ENCODE measurements at regions not wholly inside any gene's neighbourhood (a gene's known extent, or its start where the extent isn't known, plus 50 kb on each side); places are given as distances from the start of the nearest gene placed in this dataset.

DNA sequence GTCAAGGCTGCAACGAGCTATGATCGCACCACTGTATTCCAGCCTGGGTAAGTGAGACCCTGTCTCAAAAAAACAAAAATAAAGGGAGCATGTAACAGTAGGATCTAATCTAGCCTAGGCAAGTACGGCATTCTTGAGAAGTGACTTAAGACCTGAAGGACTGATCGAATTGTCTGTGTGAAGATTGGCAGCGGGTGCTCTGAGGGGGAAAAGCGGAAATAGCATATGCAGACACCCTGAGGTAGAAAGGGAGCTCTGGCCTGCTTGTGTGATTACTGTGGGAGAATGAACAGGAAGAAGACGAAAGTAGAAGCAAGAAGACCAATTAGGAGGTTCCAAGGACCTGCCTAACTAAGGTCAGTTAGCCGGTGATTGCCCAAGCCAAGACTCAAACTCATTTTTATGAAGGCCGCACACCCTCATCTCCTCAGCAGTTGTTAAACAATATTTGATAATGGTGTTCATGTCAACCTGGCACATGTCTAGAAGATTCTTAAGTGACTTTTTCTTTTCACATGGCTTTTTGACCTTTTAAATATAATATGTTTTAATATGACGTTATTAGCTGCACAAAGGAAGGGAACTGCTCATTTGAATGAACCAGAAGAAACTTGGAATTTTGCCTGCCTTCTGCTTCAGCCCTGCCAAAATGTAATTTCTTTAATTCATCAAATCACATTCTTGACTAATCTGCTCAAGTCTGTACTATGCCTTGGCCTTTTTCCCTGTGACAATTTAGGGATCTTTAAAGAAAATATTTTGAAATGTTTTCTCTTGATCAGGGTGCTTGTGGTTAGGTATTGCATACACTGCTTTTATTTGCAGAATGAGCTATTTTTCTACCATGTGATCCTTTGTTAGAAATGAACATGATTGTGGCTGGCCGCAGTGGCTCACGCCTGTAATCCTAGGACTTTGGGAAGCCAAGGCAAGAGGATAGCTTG is 289.2 kb upstream of the DMRT1 start:
- DNase-seq (ENCODE audit: low read depth, low spot score) = no peak

DNA sequence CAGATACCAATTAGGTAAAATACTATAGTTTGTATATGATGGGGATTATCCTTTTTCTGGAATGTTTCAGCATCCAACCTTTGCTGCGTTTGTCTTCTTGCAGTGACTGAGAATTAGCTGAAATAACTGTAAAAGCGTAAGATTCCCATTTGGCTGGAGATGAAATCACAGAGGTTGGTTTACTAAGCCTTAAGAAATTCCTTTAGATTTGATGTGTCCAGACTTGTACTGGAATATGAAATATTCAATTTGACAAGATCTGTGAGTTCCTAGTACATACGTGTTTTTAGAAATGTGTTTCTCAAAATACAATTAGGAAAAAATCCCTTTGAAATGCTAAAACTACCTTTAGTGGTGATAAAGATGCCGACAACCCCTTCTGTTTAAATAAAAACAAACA is 286.0 kb upstream of the DMRT1 start:
- DNase-seq (ENCODE audit: low read depth, low spot score) = no peak

DNA sequence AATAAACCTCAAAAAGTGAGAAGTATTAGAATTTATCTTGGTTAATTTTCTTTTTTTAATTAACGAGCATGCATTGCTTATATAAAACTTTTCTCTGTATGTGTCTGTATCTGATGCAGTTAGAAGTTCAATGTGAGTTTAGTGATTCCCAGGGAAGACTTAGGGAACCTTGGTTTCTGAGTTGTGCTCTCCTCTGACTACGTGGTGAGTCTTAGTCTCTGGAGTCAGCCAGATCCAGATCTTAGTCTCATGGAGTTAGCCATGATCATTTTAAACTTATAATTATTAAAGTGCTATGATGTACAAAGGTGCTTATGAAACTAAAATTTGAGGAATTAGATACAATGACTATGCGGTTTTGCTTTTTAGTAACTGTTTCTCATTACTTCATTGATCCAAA is 285.3 kb upstream of the DMRT1 start:
- DNase-seq (ENCODE audit: low read depth, low spot score) = no peak

DNA sequence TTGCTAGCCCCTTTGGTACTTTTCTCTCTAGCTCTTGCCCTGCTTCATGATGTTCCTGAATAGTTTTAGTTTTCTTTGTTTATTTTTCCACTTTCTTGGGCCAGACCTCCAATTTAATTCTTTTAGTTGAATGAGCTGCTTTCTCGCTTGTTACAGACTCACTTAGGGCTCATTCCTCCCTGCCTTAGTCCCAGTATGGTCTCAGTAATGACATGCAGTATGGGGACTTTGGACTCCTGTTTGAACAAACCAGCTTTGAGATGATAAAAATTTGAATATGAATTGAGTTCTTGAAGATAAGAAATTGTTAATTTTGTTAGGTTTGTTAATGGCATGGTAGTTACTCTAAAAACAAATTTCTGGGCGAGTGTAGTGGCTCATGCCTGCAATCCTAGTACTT is 284.8 kb upstream of the DMRT1 start:
- DNase-seq (ENCODE audit: low read depth, low spot score) = no peak

DNA sequence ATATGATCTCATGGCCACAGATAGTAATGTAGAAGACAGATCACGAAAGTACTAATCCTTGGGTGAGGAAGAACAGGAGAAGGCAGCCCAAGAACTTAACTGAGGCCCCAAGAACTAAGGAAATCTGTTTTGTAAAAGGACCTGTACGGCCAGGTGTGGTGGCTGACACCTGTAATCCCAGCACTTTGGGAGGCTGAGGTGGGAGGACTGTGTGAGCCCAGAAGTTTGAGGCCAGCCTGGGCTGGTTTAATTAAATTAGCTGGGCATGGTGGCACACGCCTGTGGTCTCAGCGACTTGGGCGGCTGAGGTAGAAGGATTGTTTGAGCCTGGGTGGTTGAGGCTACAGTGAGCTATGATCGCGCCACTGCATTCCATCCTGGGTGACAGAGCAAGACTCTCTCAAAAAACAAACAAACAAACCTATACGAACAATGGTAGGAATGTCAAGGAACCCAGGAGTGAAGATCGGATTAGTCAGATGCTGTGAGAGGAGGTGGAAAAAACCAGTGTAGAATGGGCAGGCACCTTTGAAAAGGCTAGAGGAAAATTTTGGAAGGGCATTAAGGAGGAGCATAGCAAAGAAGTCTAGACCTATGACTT is 283.8 kb upstream of the DMRT1 start:
- DNase-seq (ENCODE audit: low read depth, low spot score) = no peak

DNA sequence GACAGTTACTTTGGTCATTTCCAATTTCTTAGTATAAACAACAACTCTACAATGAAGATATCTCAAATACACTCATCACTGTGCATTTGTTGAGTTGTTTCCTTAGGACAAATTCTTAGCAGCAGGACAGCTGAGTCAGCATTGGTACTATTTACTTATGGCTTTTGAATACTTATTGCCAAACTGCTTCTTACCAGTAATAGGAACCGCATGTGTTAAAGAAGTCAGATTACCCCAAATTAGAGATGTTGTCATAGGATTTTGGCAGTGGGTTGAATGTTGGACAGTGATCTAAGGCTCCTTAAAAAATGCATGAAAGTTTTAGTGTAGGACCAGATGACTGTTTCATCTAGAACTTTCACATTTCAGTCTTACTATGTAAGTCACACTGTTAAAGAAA is 280.1 kb upstream of the DMRT1 start:
- no peak for DNase-seq (ENCODE audit: low read depth, low spot score)

DNA sequence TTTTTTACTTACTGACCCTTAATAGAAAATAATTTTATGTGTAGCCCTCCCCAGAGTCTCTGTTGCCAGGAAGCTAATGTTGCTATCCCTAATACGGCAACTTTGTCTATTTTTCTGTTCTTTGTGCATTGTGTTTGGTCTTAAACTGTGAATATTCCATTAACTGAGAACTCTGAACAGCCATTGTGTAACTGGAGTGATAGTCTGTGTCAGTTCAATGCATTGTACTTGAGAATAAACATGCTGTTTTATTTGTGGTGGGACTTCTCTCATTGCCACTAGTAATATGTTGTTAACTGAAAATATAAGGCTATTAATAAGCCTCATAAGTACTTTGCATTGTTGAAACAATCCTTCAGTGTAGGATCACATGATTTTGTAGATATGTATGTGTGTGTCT is 278.3 kb upstream of the DMRT1 start:
- no peak for DNase-seq (ENCODE audit: low read depth, low spot score)

DNA sequence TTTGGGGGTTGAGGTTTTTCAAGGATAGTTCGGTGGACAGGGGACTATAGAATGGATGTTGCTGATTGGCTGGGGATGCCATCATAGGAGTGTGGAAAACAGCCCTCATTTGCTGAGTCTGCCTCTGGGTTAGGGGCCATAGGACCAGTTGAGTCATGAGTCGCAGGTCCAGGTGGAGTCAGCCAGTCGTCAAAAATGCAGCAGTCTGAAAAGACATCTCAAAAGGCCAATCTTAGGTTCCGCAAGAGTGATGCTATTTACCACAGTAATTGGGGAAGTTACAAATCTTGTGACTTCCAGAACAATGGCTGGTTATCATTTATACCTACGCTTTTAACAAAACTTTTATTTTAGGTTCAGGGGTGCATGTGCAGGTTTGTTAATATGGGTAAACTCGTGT is 276.0 kb upstream of the DMRT1 start:
- no peak for DNase-seq (ENCODE audit: low read depth, low spot score)

DNA sequence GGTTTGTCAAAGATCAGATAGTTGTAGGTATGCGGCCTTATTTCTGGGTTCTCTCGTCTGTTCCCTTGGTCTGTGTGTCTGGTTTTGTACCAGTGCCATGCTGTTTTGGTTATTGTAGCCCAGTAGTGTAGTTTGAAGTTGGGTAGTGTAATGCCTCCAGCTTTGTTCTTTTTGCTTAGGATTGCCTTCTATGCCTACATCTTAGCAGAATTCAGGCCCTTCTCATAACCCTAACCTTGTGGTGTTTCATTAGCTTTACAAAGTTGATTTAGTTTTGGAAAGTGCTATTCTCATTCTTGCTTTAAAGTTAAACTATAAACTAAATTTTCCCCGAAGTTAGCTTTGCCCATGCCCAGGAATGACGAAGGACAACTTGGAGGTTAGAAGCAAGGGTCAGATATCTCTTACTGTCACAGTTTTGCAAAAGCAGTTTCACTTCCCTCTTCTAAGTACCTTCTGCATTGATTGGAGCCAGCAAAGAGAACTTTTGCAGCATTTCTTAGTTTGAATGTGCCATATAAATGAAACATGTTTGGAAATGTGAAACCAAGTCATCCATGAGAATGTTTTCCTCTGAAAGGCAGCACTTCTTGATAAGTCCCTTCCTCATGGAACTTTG is 274.3 kb upstream of the DMRT1 start:
- DNase-seq (ENCODE audit: low read depth, low spot score) = no peak

DNA sequence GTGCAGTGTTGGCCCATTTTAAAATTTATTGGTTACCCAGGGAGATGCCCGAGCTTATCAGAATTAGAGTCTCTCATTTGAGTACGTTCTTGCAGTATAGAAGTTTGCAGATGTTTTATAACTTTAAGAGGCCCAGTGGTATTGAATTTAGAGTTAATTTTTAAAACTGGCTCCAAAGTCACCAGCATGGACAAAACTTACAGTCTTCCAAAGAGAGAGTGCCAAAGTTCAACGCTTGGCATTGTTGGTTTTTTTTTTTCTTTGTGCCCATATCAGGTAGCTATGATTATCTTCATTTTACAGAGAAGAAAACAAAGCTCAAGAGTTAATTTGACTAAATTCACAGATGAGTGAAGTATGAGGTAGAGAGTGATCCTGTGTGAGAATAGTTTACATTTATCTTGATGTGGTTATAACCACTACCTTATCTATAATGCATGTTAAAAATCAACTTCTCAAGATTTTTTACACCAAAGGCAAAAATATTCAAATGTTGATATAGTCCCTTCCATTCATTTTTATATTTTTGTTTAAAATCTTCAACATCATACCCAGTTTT is 273.7 kb upstream of the DMRT1 start:
- no peak for DNase-seq (ENCODE audit: low read depth, low spot score)

DNA sequence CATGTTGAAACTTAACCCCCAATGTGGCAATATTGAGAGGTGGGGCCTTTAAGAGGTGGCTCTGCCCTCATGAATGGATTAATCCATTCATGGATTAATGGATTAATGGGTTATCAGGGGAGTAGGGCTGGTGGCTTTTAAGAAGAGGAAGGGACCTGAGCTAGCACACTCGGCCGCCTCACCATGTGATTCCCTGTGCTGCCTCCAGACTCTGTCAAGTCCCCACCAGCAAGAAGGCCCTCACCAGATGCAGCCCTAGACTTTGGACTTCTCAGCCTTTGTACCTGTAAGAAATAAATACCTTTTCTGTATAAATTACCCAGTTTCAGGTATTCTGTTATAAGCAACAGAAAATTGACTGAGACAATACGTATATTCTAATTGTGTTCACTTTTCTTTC is 272.2 kb upstream of the DMRT1 start:
- no peak for DNase-seq (ENCODE audit: low read depth, low spot score)

DNA sequence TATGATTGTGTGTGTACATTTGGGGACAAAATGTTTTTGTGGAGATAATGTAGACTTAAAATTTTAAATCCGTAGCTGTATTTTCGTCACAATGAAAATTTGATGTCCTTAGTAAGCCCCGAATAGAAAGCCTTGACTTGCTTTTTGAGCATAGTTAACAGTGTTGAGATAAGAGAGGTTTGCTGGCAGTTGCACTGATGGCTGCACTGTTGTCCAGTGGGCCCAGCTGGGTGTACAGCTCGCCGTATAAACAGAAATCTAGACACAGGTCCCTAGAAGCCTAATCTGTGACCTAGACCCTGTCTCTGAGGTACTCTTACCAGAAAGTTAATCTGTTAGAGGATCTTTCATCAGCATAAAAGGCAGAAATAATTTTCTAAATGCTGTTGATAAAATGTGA is 271.3 kb upstream of the DMRT1 start:
- DNase-seq (ENCODE audit: low read depth, low spot score) = no peak

DNA sequence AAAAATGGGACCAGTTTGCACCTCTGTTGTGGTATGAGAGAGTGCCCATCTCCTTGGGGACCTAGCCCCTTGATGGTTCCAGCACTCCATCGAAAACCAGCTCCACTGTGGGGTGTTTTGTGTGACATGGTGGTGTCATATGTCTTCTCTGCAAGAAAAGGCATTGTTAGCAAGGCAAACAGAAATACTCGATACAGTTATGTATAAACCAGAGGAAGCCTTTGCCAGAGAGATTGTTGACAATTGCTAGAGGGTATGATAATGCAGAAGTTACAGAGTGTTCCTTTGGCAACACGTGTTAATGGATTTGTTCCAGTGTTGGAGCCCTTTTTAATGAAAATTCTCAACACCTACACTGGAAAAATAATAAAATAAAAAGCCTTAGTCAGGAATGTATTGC is 270.4 kb upstream of the DMRT1 start:
- no peak for DNase-seq (ENCODE audit: low read depth, low spot score)

DNA sequence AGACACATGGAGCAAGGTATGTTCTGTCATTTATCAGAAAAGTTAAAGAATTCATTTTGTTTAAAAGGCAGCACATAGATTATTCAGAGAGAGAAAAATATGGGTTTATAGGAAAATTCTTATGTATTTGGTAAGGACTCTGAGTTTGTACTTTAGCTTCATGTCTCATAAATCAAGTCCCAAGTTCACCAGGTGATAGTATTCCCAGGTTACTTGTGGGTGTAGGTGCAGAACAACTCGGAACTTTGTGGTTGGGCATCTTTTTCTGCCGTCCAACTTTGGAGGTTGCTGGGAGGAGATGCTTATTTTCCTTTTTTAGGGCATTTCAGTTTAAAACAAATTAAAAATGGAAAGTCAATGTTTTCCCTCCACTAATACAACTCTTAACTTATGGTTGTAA is 269.8 kb upstream of the DMRT1 start:
- no peak for DNase-seq (ENCODE audit: low read depth, low spot score)

DNA sequence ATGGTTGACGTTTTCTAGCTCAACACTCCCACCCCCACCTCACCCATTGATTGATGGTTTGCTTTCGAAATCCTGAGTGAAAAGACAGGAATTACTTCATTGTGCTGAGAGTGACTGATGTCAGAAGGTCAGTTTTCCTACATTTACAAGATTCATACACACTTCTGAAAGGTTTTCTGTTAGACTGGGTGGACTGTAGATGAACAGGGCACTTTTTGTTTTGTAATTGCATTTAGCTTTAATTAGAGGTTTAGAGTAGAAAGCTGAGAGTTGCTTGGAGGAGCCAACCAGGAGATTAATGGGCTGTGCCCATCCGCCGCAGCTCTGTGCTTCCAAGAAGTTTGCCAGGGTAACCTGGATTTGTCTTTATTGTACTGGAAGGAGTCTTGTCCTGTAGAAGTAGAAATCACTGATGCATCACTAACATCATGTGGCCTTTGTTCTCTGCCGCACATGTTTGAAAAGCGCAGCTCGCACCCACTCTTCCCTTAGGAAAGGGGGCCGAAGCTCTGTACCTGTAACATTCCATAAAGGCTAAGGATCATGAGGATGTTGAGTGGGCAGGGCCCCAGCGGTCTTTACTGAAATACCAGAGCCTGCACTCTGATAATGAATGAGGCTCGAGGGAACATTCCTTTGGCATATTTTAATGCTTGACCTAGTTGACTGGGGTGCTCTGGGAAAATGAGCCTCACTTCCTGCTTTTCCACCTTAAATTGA is 267.6 kb upstream of the DMRT1 start:
- no peak for DNase-seq (ENCODE audit: low read depth, low spot score)

DNA sequence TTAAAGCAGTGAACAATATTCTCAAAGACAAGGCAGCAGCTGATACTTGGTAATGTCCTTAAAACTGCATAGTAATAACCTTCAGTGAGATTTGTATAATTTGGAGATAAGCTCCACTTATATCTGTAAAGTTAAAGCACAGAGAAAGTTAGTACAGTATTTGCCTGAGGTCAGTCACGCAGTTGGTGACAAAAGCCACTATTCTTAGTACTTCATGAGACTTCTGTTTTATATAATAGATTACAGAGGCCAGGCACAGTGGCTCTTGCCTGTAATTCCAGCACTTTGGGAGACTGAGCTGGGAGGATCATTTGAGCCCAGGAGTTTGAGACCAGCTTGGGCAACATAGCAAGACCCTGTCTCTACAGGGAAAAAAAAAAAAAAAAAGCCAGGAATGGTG is 266.4 kb upstream of the DMRT1 start:
- DNase-seq (ENCODE audit: low read depth, low spot score) = no peak

DNA sequence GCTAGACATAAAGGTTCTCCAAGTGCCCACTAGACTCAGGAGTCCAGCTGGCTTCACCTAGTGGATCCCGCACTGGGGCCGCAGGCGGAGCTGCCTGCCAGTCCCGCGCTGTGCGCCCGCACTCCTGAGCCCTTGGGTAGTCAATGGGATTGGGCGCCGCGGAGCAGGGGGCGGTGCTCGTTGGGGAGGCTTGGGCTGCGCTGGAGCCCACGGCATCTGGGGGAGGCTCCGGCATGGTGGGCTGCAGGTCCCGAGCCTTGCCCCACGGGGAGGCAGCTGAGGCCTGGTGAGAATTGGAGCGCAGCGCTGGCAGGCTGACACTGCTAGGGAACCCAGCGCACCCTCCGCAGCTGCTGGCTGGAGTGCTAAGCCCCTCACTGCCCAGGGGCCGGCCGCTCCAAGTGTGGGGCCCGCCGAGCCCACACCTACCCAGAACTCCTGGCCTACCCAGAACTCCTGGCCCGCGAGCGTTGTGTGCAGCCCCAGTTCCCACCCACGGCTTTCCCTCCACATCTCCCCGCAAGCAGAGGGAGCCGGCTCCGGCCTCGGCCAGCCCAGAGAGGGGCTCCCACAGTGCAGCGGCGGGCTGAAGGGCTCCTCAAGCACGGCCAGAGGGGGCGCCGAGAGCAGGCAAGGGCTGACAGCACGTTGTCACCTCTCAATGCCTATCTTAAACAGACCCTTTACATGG is 260.7 kb upstream of the DMRT1 start:
- no peak for DNase-seq (ENCODE audit: low read depth, low spot score)

DNA sequence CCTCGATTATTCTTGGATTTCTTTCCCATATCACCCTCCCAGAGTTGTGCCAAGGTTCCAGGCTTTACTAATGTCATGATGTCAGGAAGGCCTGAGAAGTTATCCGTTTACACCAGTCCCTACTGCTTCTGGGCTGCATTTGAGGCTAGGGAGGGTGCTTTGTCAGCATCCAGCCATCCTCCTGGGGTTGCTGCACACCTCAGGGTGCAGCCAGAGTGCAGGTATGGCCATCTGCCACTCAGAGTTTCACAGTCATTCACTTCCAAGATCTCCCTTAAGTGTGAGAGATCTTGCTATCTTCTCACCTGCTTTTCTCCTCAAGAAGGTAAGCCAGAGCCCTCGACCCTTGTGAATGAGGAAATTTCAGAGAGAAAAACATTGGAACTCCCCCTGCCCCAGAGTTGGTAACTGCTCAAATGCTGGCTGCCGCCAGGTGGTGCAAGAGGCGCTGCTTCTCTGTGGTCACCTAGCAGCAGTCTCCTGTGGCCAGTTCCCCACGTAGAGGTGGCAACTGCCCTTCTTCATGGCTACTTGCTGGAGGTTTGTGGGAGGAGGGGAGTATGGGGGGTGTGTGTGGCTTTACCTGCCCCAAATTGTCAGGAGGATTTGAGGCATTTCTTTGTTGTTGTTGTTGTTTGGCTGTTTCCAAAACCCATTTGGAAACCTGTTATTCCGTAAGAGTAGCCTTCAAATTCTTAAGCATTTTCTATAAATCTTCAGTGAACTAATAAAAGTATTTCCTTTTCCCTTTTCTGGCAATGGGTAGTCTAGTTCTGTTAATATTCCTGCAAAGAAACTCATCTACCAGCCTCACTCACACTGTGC is 259.6 kb upstream of the DMRT1 start:
- no peak for DNase-seq (ENCODE audit: low read depth, low spot score)

DNA sequence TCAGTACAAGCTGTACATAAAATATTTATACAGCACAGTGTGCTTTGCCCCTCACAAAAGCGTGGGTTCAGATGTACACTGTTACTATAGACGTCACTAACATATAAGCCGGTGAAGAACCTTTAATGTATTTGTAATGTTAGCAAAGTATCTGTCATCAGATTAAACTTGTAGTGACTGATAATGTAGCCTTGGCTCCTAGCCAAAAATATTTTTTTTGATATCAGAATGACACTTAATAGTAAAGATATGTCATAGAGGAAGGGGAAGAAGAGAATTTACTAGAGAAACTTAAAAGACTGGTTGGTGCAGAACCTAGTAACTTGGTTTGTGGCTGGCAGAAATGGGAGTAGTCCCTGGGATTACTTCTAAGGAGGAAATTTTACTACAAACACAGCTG is 258.7 kb upstream of the DMRT1 start:
- no peak for DNase-seq (ENCODE audit: low read depth, low spot score)

DNA sequence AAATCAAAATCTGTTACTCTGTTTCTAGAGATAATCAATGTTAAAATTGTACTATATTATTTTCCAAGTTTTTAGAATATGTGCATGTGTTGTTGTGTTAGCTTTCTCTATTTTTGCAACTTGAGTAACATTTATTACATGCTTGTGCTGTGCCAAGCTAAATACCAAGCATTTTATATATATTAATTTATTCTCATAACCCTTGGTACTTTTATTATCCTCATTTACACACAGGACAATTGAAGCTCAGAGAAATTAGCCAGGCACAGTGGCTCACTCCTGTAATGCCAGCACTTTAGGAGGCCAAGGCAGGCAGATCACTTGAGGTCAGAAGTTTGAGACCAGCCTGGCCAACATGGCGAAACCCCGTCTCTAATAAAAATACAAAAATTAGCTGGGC is 254.0 kb upstream of the DMRT1 start:
- no peak for DNase-seq (ENCODE audit: low read depth, low spot score)
